HepG2 (cell line): ENCODE measurements at regions not wholly inside any gene's neighbourhood (a gene's known extent, or its start where the extent isn't known, plus 50 kb on each side); places are given as distances from the start of the nearest gene placed in this dataset.

Source experiments
- EP300 ChIP-seq, 3 experiments: sonication (generic) in 1 of 3; formaldehyde crosslinking in 1 of 3; IDR thresholded peaks; 2 replicates each; pipeline versions ENCODE4 v1.5.1 to v1.6.1; 2011 to 2020; ENCODE audit warnings: low read depth in 2 of 3, low read length in 2 of 3, borderline replicate concordance in 1 of 3, improper control_type of control experiment in 1 of 3, mild to moderate bottlenecking in 1 of 3, missing genetic modification reagents in 1 of 3, moderate library complexity in 1 of 3
- ETV5 ChIP-seq: IDR thresholded peaks from 2 replicates; pipeline ENCODE4 v1.6.1; 2018; ENCODE audit warnings: missing biosample characterization, missing genetic modification reagents, inconsistent platforms, borderline replicate concordance
- HNRNPLL ChIP-seq: fragments of 200-400 bp; formaldehyde crosslinking; IDR thresholded peaks from 2 replicates; pipeline ENCODE4 v1.6.1; 2017; ENCODE audit warnings: mild to moderate bottlenecking, low read depth, low read length; ENCODE audit not compliant: poor library complexity, severe bottlenecking
- HNRNPUL1 ChIP-seq: fragments of 200-400 bp; formaldehyde crosslinking; IDR thresholded peaks from 2 replicates; pipeline ENCODE4 v1.6.1; 2017; ENCODE audit warnings: low read depth, mild to moderate bottlenecking, low read length, moderate library complexity
- KLF13 ChIP-seq: sonication (generic); formaldehyde crosslinking; IDR thresholded peaks from 2 replicates; pipeline ENCODE4 v1.4.0; 2020; ENCODE audit warnings: mild to moderate bottlenecking, missing genetic modification reagents
- RARA ChIP-seq: IDR thresholded peaks from 2 replicates; pipeline ENCODE4 v1.6.1; 2016; ENCODE audit warnings: missing genetic modification reagents, missing compliant biosample characterization
- RNF2 ChIP-seq: fragments of 450-650 bp; conservative IDR thresholded peaks from 2 replicates; pipeline ENCODE4 v1.6.1; 2016; ENCODE audit warnings: low read depth
- SOX5 ChIP-seq: IDR thresholded peaks from 2 replicates; pipeline ENCODE4 v1.6.1; 2016; ENCODE audit warnings: borderline replicate concordance
- ZBTB37 ChIP-seq: sonication (generic); formaldehyde crosslinking; IDR thresholded peaks from 2 replicates; pipeline ENCODE4 v1.4.0; 2020; ENCODE audit warnings: mild to moderate bottlenecking, missing genetic modification reagents
- ZIK1 ChIP-seq: sonication (generic); formaldehyde crosslinking; IDR thresholded peaks from 2 replicates; pipeline ENCODE4 v1.5.0; 2020; ENCODE audit warnings: mild to moderate bottlenecking, low read depth, missing genetic modification reagents, borderline replicate concordance
- ZNF20 ChIP-seq: sonication (generic); formaldehyde crosslinking; IDR thresholded peaks from 2 replicates; pipeline ENCODE4 v1.4.0; 2020; ENCODE audit warnings: mild to moderate bottlenecking, moderate library complexity, missing genetic modification reagents
- ZNF605 ChIP-seq: sonication (generic); formaldehyde crosslinking; IDR thresholded peaks from 2 replicates; pipeline ENCODE4 v1.8.0; 2022; ENCODE audit warnings: mild to moderate bottlenecking, missing genetic modification reagents
- ZNF710 ChIP-seq: sonication (generic); formaldehyde crosslinking; IDR thresholded peaks from 2 replicates; pipeline ENCODE4 v1.5.0; 2020; ENCODE audit warnings: mild to moderate bottlenecking, missing genetic modification reagents, borderline replicate concordance
- TF ChIP-seq, protein P1 (sequence below): IDR thresholded peaks from 2 replicates; pipeline ENCODE4 v1.6.1; 2016; ENCODE audit warnings: low read depth
- TF ChIP-seq, protein P2 (sequence below): IDR thresholded peaks from 2 replicates; pipeline ENCODE4 v1.6.1; 2016; ENCODE audit warnings: low read depth, control low read depth
- TF ChIP-seq, protein P3 (sequence below): sonication (generic); formaldehyde crosslinking; IDR thresholded peaks from 2 replicates; pipeline ENCODE4 v1.4.0; 2020; ENCODE audit warnings: missing genetic modification reagents, borderline replicate concordance

DNA sequence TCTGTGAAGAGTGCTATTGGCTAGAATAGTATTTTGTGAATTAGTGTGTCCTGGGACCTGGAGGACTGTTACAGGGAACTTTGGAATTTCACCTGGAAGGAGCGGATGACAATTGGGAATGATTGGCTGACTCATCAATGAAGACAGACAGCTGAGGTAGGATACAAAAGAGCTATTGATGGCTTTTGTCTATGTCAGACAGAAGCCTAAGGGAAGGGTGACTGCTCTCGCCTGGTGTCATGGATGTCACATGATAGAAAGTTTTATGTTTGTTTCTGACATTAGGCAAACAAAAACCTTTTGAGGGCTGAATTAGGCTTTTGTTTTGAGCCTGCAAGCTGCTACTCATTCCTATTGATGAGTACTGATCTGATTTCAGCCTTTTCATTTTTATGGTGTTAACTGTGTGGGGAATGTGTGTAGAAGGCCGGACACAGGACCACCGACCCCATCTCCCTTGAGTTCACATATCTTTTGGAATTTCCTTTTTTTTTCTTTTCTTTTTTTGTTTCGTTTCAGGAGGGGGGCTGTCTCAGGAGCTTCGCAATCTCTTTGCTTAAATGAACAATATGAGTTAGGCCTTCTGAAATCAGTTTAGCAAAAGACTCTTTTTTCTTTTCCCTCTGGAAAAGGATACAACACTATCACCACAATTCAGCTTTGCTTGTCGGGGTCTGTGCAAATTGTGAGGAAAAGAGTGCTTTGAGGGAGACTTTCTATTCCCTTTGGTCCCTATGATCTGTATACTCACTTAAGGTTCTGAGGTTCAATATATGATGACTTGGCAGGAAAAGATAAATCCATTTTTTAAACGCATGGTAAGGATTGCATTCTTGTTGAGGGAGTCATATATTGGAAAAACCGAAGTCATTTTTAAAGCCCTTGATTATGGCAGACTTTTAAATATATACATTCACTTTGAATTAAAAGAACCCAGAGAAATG lies 207.9 kb upstream of the FIGN start (continued):
- TF ChIP-seq EP300 (IDR thresholded peaks at IDR 0.05; ENCODE audit: low read depth in 2 of 2, low read length in 2 of 2) (peak in 1 of 2 experiments; percentile 72; a peak in 2 of 4 replicates), EP300 (CRISPR knock-in tag; IDR thresholded peaks at IDR 0.05; ENCODE audit: borderline replicate concordance) (peak; percentile 31; the same call in 1 of the 2 replicates), ZNF20 (CRISPR knock-in tag) (no peak), ETV5 (peak; percentile 69; the same call in 1 of the 2 replicates), ZIK1 (CRISPR knock-in tag) (no peak), ZNF605 (no peak), HNRNPLL (no peak), ZBTB37 (CRISPR knock-in tag) (no peak), RNF2 (no peak), RARA (CRISPR knock-in tag) (peak; percentile 54; the same call in 1 of the 2 replicates), HNRNPUL1 (no peak), KLF13 (no peak), SOX5 (CRISPR knock-in tag) (peak; percentile 100), ZNF710 (peak; percentile 65; the same call in 1 of the 2 replicates)
- TF ChIP-seq, protein P1, sequence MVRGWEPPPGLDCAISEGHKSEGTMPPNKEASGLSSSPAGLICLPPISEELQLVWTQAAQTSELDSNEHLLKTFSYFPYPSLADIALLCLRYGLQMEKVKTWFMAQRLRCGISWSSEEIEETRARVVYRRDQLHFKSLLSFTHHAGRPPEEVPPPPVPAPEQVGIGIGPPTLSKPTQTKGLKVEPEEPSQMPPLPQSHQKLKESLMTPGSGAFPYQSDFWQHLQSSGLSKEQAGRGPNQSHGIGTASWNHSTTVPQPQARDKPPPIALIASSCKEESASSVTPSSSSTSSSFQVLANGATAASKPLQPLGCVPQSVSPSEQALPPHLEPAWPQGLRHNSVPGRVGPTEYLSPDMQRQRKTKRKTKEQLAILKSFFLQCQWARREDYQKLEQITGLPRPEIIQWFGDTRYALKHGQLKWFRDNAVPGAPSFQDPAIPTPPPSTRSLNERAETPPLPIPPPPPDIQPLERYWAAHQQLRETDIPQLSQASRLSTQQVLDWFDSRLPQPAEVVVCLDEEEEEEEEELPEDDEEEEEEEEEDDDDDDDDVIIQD (CRISPR knock-in tag), result peak; percentile 63
- TF ChIP-seq, protein P2, sequence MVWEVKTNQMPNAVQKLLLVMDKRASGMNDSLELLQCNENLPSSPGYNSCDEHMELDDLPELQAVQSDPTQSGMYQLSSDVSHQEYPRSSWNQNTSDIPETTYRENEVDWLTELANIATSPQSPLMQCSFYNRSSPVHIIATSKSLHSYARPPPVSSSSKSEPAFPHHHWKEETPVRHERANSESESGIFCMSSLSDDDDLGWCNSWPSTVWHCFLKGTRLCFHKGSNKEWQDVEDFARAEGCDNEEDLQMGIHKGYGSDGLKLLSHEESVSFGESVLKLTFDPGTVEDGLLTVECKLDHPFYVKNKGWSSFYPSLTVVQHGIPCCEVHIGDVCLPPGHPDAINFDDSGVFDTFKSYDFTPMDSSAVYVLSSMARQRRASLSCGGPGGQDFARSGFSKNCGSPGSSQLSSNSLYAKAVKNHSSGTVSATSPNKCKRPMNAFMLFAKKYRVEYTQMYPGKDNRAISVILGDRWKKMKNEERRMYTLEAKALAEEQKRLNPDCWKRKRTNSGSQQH (CRISPR knock-in tag), result no peak
- TF ChIP-seq, protein P3, sequence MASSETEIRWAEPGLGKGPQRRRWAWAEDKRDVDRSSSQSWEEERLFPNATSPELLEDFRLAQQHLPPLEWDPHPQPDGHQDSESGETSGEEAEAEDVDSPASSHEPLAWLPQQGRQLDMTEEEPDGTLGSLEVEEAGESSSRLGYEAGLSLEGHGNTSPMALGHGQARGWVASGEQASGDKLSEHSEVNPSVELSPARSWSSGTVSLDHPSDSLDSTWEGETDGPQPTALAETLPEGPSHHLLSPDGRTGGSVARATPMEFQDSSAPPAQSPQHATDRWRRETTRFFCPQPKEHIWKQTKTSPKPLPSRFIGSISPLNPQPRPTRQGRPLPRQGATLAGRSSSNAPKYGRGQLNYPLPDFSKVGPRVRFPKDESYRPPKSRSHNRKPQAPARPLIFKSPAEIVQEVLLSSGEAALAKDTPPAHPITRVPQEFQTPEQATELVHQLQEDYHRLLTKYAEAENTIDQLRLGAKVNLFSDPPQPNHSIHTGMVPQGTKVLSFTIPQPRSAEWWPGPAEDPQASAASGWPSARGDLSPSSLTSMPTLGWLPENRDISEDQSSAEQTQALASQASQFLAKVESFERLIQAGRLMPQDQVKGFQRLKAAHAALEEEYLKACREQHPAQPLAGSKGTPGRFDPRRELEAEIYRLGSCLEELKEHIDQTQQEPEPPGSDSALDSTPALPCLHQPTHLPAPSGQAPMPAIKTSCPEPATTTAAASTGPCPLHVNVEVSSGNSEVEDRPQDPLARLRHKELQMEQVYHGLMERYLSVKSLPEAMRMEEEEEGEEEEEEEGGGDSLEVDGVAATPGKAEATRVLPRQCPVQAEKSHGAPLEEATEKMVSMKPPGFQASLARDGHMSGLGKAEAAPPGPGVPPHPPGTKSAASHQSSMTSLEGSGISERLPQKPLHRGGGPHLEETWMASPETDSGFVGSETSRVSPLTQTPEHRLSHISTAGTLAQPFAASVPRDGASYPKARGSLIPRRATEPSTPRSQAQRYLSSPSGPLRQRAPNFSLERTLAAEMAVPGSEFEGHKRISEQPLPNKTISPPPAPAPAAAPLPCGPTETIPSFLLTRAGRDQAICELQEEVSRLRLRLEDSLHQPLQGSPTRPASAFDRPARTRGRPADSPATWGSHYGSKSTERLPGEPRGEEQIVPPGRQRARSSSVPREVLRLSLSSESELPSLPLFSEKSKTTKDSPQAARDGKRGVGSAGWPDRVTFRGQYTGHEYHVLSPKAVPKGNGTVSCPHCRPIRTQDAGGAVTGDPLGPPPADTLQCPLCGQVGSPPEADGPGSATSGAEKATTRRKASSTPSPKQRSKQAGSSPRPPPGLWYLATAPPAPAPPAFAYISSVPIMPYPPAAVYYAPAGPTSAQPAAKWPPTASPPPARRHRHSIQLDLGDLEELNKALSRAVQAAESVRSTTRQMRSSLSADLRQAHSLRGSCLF (CRISPR knock-in tag), result no peak
